ENCODE measurements at regions not wholly inside any gene's neighbourhood (a gene's known extent, or its start where the extent isn't known, plus 50 kb on each side); places are given as distances from the start of the nearest gene placed in this dataset.

DNA sequence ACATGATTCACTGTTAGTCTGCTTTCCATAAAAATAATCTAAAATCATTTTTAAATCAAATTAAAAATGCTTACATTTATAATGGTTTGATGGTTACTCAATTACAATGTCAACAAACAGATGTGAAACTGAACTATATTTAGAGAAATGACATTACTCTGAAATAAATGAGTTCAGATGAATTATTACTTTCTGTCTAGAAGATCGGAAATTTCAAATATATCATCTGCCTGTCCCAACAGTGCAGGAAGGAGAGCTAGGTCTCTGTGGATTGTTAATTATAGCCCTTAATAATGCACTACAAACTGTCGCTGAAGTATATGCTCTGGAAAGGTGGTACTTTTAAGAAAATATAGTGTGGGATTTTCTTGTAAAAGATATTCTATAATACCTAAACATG is 109.8 kb downstream of the DSEL start (continued):
- TF ChIP-seq, protein P1, sequence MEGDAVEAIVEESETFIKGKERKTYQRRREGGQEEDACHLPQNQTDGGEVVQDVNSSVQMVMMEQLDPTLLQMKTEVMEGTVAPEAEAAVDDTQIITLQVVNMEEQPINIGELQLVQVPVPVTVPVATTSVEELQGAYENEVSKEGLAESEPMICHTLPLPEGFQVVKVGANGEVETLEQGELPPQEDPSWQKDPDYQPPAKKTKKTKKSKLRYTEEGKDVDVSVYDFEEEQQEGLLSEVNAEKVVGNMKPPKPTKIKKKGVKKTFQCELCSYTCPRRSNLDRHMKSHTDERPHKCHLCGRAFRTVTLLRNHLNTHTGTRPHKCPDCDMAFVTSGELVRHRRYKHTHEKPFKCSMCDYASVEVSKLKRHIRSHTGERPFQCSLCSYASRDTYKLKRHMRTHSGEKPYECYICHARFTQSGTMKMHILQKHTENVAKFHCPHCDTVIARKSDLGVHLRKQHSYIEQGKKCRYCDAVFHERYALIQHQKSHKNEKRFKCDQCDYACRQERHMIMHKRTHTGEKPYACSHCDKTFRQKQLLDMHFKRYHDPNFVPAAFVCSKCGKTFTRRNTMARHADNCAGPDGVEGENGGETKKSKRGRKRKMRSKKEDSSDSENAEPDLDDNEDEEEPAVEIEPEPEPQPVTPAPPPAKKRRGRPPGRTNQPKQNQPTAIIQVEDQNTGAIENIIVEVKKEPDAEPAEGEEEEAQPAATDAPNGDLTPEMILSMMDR (tag by site-specific recombination; IDR thresholded peaks at IDR 0.05) = no peak
- TF ChIP-seq GLI2 (tag by site-specific recombination; IDR thresholded peaks at IDR 0.05; ENCODE audit: borderline replicate concordance, low read depth) (no peak), OVOL3 (tag by site-specific recombination; IDR thresholded peaks at IDR 0.05) (no peak), ZNF571 (tag by site-specific recombination; IDR thresholded peaks at IDR 0.05) (no peak)
- TF ChIP-seq, protein P2, sequence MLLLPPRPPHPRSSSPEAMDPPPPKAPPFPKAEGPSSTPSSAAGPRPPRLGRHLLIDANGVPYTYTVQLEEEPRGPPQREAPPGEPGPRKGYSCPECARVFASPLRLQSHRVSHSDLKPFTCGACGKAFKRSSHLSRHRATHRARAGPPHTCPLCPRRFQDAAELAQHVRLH (tag by site-specific recombination; IDR thresholded peaks at IDR 0.05) = no peak

DNA sequence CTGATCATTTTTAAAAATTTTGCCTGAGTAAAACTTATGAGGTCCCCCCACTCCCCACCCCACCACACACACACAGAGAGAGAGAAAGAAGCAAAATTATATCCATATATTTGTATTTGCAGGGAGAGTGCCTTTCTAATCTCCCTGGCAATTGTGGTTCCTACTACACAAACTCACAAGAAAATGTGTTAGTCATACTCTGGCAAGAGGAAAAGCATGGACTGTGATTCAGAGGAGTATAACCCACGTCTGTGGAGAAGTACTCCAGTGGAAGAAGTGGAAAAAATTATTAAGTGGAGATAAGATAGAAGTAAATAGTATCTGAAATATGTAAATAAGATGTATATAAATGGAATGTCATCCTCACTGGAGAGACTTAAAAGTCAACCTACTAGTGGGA is 114.0 kb downstream of the DSEL start:
- H3K9me3 ChIP-seq (ENCODE audit: control insufficient read depth, insufficient read depth, low read depth, low read length) = no peaks in the 10 kb centered on the region
- H3K4me1 ChIP-seq (ENCODE audit: control insufficient read depth, insufficient read depth, low read length) = no peaks in the 10 kb centered on the region
- no peak overlapping the region for H3K4me3 ChIP-seq (ENCODE audit: low read depth, low read length)
- TF ChIP-seq ZNF776 (tag by site-specific recombination; IDR thresholded peaks at IDR 0.05; ENCODE audit: borderline replicate concordance) = no peak
- TF ChIP-seq ZNF121 (tag by site-specific recombination; IDR thresholded peaks at IDR 0.05) = no peak
- no peak for TF ChIP-seq BCL11B (tag by site-specific recombination; IDR thresholded peaks at IDR 0.05; ENCODE audit: low read depth)
- no peak for TF ChIP-seq ZNF677 (tag by site-specific recombination; IDR thresholded peaks at IDR 0.05)
- H3K36me3 ChIP-seq (ENCODE audit: control insufficient read depth in 2 of 2, insufficient read depth in 1 of 2, low read length in 2 of 2) = no peaks in the 10 kb centered on the region
- ChIA-PET CTCF (no interaction called here), POLR2A (no interaction called here)
- H3K27ac ChIP-seq (ENCODE audit: extremely low read depth, low read depth, low read length) = no peak overlapping the region

DNA sequence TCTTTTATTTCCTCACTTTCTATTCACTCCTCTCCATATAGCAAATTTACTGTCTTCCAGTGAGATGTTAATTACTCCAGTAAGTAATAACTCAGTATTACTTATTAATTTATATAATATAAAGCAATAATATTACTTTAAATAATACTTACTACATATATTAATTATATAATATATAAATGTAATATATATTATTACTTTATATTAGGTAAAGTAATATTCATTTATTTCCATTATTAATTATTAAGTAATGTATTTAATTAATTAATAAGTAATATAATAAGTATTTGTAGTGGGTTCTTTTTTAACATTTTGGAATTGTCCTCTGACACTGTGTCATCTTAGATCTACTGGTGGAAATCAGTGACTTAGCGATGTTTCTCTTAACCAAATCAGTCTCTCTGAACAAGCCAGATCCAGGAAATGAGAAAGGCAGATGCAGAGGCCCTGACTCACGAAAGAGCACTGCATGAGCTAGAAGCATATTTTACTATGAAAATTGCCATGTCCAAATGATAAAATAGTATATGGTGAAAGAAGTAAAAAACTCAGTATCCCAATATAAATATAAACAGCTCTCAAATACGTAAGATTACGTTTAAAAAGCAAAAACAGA is 115.9 kb downstream of the DSEL start:
- POLR2A ChIA-PET = no interaction called here

More for the DNA sequence above, 115.9 kb downstream of the DSEL start:
- H3K9me3 ChIP-seq (ENCODE audit: control insufficient read depth, insufficient read depth, low read depth, low read length) = no peaks in the 10 kb centered on the region
- no peak for TF ChIP-seq SCRT2 (tag by site-specific recombination; IDR thresholded peaks at IDR 0.05)
- no peak for TF ChIP-seq ZNF391 (tag by site-specific recombination; IDR thresholded peaks at IDR 0.05; ENCODE audit: borderline replicate concordance, low read depth)
- no peak for TF ChIP-seq ZNF768 (tag by site-specific recombination; IDR thresholded peaks at IDR 0.05)
- no peak for TF ChIP-seq ZNF623 (tag by site-specific recombination; IDR thresholded peaks at IDR 0.05)
- TF ChIP-seq GLI4 (tag by site-specific recombination; IDR thresholded peaks at IDR 0.05) = no peak
- TF ChIP-seq YY2 (tag by site-specific recombination; IDR thresholded peaks at IDR 0.05) = no peak
- no peak for TF ChIP-seq ZNF791 (tag by site-specific recombination; IDR thresholded peaks at IDR 0.05)
- no peak for TF ChIP-seq ZNF155 (tag by site-specific recombination; IDR thresholded peaks at IDR 0.05)
- TF ChIP-seq, protein P3, sequence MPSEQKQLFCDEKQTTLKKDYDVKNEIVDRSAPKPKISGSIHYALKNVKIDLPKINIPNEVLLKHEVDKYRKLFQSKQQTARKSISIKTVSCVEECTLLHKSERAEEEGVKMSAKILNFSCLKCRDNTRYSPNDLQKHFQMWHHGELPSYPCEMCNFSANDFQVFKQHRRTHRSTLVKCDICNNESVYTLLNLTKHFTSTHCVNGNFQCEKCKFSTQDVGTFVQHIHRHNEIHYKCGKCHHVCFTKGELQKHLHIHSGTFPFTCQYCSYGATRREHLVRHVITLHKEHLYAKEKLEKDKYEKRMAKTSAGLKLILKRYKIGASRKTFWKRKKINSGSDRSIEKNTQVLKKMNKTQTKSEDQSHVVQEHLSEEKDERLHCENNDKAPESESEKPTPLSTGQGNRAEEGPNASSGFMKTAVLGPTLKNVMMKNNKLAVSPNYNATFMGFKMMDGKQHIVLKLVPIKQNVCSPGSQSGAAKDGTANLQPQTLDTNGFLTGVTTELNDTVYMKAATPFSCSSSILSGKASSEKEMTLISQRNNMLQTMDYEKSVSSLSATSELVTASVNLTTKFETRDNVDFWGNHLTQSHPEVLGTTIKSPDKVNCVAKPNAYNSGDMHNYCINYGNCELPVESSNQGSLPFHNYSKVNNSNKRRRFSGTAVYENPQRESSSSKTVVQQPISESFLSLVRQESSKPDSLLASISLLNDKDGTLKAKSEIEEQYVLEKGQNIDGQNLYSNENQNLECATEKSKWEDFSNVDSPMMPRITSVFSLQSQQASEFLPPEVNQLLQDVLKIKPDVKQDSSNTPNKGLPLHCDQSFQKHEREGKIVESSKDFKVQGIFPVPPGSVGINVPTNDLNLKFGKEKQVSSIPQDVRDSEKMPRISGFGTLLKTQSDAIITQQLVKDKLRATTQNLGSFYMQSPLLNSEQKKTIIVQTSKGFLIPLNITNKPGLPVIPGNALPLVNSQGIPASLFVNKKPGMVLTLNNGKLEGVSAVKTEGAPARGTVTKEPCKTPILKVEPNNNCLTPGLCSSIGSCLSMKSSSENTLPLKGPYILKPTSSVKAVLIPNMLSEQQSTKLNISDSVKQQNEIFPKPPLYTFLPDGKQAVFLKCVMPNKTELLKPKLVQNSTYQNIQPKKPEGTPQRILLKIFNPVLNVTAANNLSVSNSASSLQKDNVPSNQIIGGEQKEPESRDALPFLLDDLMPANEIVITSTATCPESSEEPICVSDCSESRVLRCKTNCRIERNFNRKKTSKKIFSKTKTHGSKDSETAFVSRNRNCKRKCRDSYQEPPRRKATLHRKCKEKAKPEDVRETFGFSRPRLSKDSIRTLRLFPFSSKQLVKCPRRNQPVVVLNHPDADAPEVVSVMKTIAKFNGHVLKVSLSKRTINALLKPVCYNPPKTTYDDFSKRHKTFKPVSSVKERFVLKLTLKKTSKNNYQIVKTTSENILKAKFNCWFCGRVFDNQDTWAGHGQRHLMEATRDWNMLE (tag by site-specific recombination; conservative IDR thresholded peaks at IDR 0.05; ENCODE audit: low read depth) = no peak
- no peak for TF ChIP-seq TRIM28 (IDR thresholded peaks at IDR 0.05; ENCODE audit: borderline replicate concordance, low read length)
- CTCF ChIA-PET = no interaction called here
- H3K4me3 ChIP-seq (ENCODE audit: low read depth, low read length) = no peak overlapping the region
- no peaks in the 10 kb centered on the region for H3K36me3 ChIP-seq (ENCODE audit: control insufficient read depth in 2 of 2, insufficient read depth in 1 of 2, low read length in 2 of 2)
- H3K27ac ChIP-seq (ENCODE audit: extremely low read depth, low read depth, low read length) = no peak overlapping the region
- H3K4me1 ChIP-seq (ENCODE audit: control insufficient read depth, insufficient read depth, low read length) = no peaks in the 10 kb centered on the region
